Stimulated activated CD8-positive, alpha-beta memory T cell treated with anti-CD3 and anti-CD28 coated beads, Interleukin-4, amount 100 ng/mL, for 48 hours (primary cell): ENCODE measurements at regions not wholly inside any gene's neighbourhood (a gene's known extent, or its start where the extent isn't known, plus 50 kb on each side); places are given as distances from the start of the nearest gene placed in this dataset.

Source experiments
- DNase-seq: peaks from one replicate; pipeline ENCODE4 v3.0.0-alpha.2; 2020

- DNase-seq: no peak
These were observed 54.9 kb upstream of the NAMPT start for GRCh38 chr7:106339513-106340246.

- no peak for DNase-seq
These were observed 53.0 kb upstream of the NAMPT start for GRCh38 chr7:106337754-106338153.

DNA sequence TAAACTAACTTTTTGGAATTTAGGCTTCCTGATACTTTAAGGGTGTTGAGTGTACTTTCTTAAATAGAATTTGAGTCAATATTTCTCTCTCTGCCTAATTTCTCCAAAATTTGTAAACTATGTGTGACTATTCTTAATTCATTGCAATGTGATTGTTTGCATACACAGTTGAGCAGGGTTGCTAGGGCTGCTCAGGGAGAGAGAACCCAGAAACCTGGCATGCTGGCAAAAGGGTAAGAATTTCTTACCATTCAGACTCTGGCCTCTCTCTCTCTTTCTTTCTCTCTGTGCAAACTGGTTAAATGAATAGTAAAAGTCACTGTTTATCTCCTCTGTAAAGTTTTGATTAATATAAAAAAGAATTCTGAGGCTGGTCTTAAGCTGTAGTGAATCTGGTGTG lies 51.0 kb upstream of the NAMPT start:
- no peak for DNase-seq
